HG02678 (cell line): ENCODE measurements at regions not wholly inside any gene's neighbourhood (a gene's known extent, or its start where the extent isn't known, plus 50 kb on each side); places are given as distances from the start of the nearest gene placed in this dataset.

Experiments used
- ATAC-seq: cut with Tn5 transposase; IDR thresholded peaks from one replicate; pipeline ENCODE4 v1.9.1; 2021; ENCODE audit warnings: mild to moderate bottlenecking, moderate library complexity; ENCODE audit not compliant: unreplicated experiment

DNA sequence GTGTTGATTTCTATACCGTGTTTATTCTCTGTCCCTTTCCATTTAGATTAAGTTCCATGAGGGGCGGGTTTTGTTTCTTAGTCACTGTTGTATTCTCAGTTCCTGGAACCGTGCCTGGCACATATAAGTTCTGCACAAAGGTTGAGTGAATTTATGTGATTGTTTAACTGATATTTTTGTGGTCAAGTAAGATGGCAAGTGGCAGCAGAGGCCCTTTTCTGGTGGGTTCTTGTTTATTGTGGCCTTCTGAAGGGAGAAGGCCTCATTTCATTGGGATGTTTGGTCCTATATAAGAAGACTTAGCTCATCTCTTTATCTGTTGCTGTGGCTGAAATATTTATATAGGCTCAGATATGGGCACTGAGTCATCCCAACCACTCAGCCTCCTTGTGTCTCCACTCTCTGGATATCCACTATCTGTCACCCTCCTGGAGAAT is 262.5 kb downstream of the PSAT1 start:
- no peak for ATAC-seq

GRCh38 chr9:78562021-78562420 is 265.1 kb downstream of the PSAT1 start:
- ATAC-seq, result no peak

- ATAC-seq, result no peak
Measured at GRCh38 chr9:78563269-78563668, 266.3 kb downstream of the PSAT1 start.

GRCh38 chr9:78565481-78565880 is 268.6 kb downstream of the PSAT1 start:
- no peak for ATAC-seq

GRCh38 chr9:78566521-78566920 is 269.6 kb downstream of the PSAT1 start:
- ATAC-seq, result no peak

DNA sequence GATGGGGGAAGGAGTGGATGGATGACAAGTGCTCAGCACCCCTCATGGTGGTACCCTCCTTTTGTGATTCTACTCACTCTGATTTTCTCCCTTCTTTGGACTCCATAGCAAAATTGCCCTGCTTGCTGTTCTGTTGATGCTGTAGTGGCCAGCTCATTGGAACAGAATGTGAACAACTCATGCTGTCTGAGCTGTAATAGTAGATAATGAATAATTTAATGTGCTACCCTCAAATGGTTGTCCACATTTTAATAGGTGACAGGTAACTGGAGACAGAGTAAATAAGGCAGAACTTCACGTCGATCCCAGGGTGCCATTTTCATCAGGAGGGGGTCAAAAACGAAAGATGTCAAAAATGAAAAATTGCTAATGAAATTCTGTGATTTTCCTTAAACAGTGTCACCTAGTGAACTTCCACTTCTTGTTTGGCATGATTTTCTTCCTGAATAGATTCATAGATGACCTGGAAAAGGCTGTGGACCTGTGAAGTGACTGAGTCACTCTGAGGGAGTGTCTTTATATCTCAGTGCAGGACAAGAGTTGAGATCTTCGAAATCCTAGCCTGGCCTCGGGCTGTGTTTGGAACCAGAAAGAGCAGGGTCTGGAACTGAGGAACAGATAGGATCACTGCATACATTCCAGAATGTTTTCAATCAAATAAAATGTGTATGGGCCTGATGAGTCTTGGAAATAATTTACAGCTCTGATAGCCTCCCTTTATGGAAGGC is 270.2 kb downstream of the PSAT1 start:
- no peak for ATAC-seq

- no peak for ATAC-seq
Measured at GRCh38 chr9:78567693-78568092, 270.8 kb downstream of the PSAT1 start.

GRCh38 chr9:78568774-78569173 is 271.8 kb downstream of the PSAT1 start:
- ATAC-seq, result no peak

DNA sequence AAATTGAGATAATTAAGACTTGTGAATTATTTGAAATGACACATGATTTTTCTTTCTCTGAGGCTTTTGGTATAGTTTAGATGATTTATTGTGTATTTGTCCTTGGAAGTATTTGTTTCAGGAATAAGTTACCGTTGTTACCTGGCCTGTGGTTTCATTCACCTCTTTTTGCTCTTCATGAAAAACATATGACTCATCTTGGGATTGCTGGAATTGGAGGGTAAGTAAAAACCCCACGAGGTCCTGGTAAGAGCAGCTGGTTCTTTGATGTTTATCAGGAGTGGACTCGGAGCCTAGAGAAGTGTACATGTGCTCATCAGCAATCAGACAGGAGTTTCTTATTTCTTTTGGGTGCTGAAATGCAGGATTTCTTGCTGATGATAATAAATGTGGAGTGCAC is 275.3 kb downstream of the PSAT1 start:
- ATAC-seq, result no peak

DNA sequence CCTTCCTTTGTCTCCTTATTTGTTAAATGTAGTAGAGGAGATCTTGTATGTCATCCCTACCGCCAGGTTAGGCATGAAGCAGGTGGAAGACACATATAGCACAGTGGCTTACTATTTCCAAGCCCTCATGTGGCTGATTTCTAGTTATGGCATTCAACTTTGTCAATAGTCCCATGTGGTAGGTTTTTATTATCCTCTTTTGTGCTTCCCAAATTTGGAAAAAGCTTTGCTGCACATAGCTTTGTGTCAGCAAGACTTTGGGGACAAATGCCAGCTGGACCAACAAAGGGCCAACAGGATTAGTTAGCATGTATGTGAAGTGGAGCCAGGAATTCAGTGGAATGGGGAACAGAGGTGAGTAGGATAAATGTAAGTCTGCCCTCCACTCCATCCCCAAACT is 276.3 kb downstream of the PSAT1 start:
- ATAC-seq, result no peak

- no peak for ATAC-seq
Measured at GRCh38 chr9:78573669-78574068, 276.7 kb downstream of the PSAT1 start.

GRCh38 chr9:78574354-78575045 is 277.6 kb downstream of the PSAT1 start:
- no peak for ATAC-seq

DNA sequence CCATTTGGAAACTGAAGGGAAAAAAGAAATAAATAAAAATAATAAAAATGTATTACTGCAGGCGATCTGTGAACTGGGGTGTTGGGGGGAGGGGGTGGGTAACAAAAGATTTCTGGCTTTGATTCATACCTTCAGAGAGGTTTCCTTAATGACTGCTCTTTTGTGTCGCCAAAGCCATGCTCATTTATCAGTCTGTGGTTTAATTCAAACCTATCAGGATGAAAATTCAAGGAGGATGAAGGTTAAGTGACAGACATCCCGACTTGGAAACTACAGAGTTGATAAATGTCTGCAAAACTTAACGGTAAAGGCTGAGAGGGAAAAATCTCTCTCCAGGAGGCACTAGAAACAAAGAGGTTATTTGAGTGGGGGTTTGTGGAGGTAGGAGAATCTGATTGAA is 278.2 kb downstream of the PSAT1 start:
- ATAC-seq, result no peak

- ATAC-seq, result no peak
Measured at GRCh38 chr9:78575771-78576170, 278.8 kb downstream of the PSAT1 start.

GRCh38 chr9:78577156-78577906 is 280.4 kb downstream of the PSAT1 start:
- ATAC-seq, result no peak

DNA sequence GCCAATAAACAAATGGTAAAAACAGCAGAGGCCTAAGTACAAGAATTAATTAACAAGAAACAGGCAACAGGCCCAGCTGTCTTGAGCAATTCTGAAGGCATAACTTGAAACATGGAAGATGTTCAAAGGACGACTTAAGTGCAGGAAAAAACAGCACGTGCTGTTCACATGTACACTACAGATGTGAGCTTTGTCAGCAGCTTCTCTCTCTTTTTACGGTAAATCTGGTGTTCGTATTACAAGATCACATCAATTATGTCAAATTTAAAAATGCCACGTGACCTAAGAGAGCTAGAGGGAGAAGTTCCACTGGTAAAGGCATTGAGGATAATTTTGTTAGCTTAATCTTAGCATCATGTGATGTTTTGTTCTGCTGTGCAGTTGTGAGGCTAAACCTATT is 281.1 kb downstream of the PSAT1 start:
- no peak for ATAC-seq

DNA sequence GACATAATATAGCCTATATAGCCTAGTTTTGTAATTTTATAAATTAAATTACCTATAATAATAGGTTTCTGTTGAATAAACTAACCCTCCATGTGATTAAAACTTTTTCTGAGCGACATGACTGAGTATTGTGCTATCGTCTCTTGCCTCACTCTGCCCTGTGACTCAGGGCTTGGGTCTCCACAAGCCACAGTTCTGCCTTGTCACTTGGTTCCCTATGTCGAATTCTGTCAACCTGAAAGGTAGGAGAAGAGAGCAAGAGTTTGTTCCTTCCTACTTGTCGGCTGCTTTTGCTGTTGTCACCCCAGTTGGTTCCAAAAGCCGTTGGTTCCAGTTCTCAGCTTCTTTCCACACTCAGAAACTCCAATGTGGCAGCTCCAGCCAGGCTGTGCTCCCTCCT is 285.9 kb downstream of the PSAT1 start:
- ATAC-seq, result no peak

- ATAC-seq, result no peak
Measured at GRCh38 chr9:78584589-78584988, 287.7 kb downstream of the PSAT1 start.

- no peak for ATAC-seq
Measured at GRCh38 chr9:78585909-78586308, 289.0 kb downstream of the PSAT1 start.

DNA sequence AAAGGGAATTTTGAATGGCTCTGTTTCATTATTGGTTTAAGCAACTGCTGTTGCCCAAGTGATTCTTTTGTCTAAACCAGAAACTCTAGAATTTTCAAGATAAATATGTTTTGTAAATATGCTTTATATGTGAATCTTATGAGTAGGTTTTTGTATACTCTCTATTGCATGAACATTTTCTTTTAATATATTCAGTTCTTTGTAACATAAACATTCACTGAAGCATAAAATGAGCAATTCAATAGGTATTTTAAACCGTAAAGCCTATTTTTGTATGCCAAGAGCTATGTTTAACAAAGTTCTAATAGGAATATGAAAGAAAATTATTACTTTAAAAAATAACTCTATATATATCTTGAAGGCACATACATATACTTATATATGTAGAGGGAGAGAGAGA is 293.1 kb downstream of the PSAT1 start:
- ATAC-seq, result no peak

DNA sequence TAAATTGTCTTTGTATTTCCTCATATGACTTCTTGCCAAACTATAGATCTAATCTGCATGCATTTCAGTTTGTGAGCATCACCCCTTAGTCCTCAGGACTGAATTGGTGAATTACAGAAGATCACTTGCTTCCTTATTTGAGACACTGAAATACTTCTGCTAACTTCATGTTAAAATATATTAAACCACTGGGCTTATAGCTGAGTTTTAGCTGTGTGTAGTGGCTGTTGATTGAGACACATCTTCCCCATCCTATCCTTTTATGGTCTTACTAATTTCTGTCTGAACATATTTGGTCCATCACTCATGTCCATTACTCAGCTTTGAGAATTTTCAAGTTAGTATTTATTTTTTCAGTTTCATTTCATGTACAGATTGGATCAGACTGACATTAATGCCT is 295.9 kb downstream of the PSAT1 start:
- ATAC-seq, result no peak
